Panc1 (cell line): ENCODE measurements at regions not wholly inside any gene's neighbourhood (a gene's known extent, or its start where the extent isn't known, plus 50 kb on each side); places are given as distances from the start of the nearest gene placed in this dataset.

Source experiments
- ATAC-seq: fragments of 200-7000 bp; cut with Tn5 transposase; 2 replicates; pipeline ENCODE4 v1.9.1; 2020; ENCODE audit warnings: mild to moderate bottlenecking, moderate library complexity
- BruUV-seq: library from RNA; stranded (reverse); fragments of 400-500 nt; replicated peaks from 2 replicates; lab custom pipeline; 2021; lab: Mats Ljungman, UMichigan
- CTCF ChIA-PET: fragments of 300-600 bp; sonication (Branson Sonifier 250); formaldehyde crosslinking; loops from one replicate; lab custom pipeline; 2022; ENCODE audit warnings: antibody characterized with exemption; lab: Charles Lee
- POLR2A ChIA-PET: fragments of 300-600 bp; sonication (Branson Sonifier 250); formaldehyde crosslinking; loops from one replicate; lab custom pipeline; 2022; ENCODE audit warnings: antibody characterized with exemption; lab: Charles Lee
- DNase-seq: peaks from one replicate; pipeline ENCODE4 v3.0.0-alpha.2; 2010; ENCODE audit warnings: low read depth, low spot score
- H3K27ac ChIP-seq: 2 replicates; pipeline ENCODE4 v1.5.1; 2011; ENCODE audit warnings: mild to moderate bottlenecking, low read length, inconsistent platforms
- H3K27me3 ChIP-seq: fragments of 200-500 bp; sonication (Bioruptor generic); 2 replicates; pipeline ENCODE4 v1.6.0; 2014; ENCODE audit warnings: low read length, inconsistent platforms; ENCODE audit not compliant: control insufficient read depth, insufficient read depth
- H3K36me3 ChIP-seq: fragments of 200-500 bp; sonication (Bioruptor generic); 2 replicates; pipeline ENCODE4 v1.5.1; 2014; ENCODE audit warnings: inconsistent platforms, mild to moderate bottlenecking, low read length, moderate library complexity; ENCODE audit not compliant: control insufficient read depth, insufficient read depth
- H3K4me1 ChIP-seq: 2 replicates; pipeline ENCODE4 v1.5.1; 2011; ENCODE audit warnings: inconsistent platforms, mild to moderate bottlenecking, low read length, moderate library complexity; ENCODE audit not compliant: control insufficient read depth, insufficient read depth
- H3K4me3 ChIP-seq, 2 experiments: 2 replicates each; pipeline ENCODE4 v1.5.1; 2011 to 2012; ENCODE audit warnings: low read depth in 2 of 2, low read length in 2 of 2, mild to moderate bottlenecking in 2 of 2, inconsistent platforms in 1 of 2, moderate library complexity in 1 of 2
- H3K9me3 ChIP-seq: fragments of 200-500 bp; sonication (Bioruptor generic); 2 replicates; pipeline ENCODE4 v1.5.1; 2014; ENCODE audit warnings: low read depth, mild to moderate bottlenecking, inconsistent platforms, low read length, moderate library complexity; ENCODE audit not compliant: control insufficient read depth, insufficient read depth
- CTCF ChIP-seq: fragments of 450-650 bp; IDR thresholded peaks from 2 replicates; pipeline ENCODE4 v1.5.1; 2017; ENCODE audit warnings: mild to moderate bottlenecking
- POLR2AphosphoS5 ChIP-seq: IDR thresholded peaks from 2 replicates; pipeline ENCODE4 v1.6.1; 2012; ENCODE audit warnings: mild to moderate bottlenecking, low read depth, low read length, moderate library complexity
- SIN3A ChIP-seq: IDR thresholded peaks from 2 replicates; pipeline ENCODE4 v1.6.1; 2012; ENCODE audit warnings: low read depth, mild to moderate bottlenecking, low read length, moderate library complexity, borderline replicate concordance; ENCODE audit not compliant: insufficient read depth
- TCF7L2 ChIP-seq: IDR thresholded peaks from 2 replicates; pipeline ENCODE4 v1.6.1; 2011; ENCODE audit warnings: mild to moderate bottlenecking, low read depth, low read length, inconsistent platforms
- in situ Hi-C: cut with HindIII; loops from 2 replicates; pipeline ENCODE4 v1.10.0; 2016; ENCODE audit warnings: low sequenced_read_pairs, low pct_unique_long_range_greater_than_20kb
- intact Hi-C: fragments of 100-400 bp; cut with micrococcal nuclease; formaldehyde crosslinking; loops from one replicate; pipeline ENCODE4 v1.10.0; 2022; ENCODE audit not compliant: unreplicated experiment
- TF ChIP-seq, protein P1 (sequence below), 2 experiments: IDR thresholded peaks; 2 replicates each; pipeline ENCODE4 v1.6.1; 2011 to 2012; ENCODE audit warnings: low read depth in 2 of 2, control low read depth in 1 of 2, low read length in 1 of 2, mild to moderate bottlenecking in 1 of 2, moderate library complexity in 1 of 2; ENCODE audit not compliant: insufficient read depth in 1 of 2

GRCh38 chr9:121587863-121588262, 63.6 kb upstream of the DAB2IP start:
- H3K9me3 ChIP-seq: no peaks in the 10 kb centered on the region
- POLR2A ChIA-PET: no interaction called here
- no peak for ATAC-seq
- no peak overlapping the region for H3K4me3 ChIP-seq
- no peaks in the 10 kb centered on the region for H3K4me1 ChIP-seq
- DNase-seq: no peak
- H3K27ac ChIP-seq: no peak overlapping the region
- CTCF ChIA-PET: no interaction called here
- intact Hi-C loops: no loop called here
- peaks cover 2% of the 10 kb centered on the region for H3K27me3 ChIP-seq
- BruUV-seq: no TSS peak
- no peaks in the 10 kb centered on the region for H3K36me3 ChIP-seq
- in situ Hi-C loops: no loop called here
- TF ChIP-seq TCF7L2 (no peak), CTCF (no peak), POLR2AphosphoS5 (no peak), SIN3A (no peak)
- TF ChIP-seq, protein P1, sequence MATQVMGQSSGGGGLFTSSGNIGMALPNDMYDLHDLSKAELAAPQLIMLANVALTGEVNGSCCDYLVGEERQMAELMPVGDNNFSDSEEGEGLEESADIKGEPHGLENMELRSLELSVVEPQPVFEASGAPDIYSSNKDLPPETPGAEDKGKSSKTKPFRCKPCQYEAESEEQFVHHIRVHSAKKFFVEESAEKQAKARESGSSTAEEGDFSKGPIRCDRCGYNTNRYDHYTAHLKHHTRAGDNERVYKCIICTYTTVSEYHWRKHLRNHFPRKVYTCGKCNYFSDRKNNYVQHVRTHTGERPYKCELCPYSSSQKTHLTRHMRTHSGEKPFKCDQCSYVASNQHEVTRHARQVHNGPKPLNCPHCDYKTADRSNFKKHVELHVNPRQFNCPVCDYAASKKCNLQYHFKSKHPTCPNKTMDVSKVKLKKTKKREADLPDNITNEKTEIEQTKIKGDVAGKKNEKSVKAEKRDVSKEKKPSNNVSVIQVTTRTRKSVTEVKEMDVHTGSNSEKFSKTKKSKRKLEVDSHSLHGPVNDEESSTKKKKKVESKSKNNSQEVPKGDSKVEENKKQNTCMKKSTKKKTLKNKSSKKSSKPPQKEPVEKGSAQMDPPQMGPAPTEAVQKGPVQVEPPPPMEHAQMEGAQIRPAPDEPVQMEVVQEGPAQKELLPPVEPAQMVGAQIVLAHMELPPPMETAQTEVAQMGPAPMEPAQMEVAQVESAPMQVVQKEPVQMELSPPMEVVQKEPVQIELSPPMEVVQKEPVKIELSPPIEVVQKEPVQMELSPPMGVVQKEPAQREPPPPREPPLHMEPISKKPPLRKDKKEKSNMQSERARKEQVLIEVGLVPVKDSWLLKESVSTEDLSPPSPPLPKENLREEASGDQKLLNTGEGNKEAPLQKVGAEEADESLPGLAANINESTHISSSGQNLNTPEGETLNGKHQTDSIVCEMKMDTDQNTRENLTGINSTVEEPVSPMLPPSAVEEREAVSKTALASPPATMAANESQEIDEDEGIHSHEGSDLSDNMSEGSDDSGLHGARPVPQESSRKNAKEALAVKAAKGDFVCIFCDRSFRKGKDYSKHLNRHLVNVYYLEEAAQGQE (IDR thresholded peaks at IDR 0.05; ENCODE audit: insufficient read depth in 1 of 2, low read depth in 2 of 2, low read length in 1 of 2): no peak

GRCh38 chr9:121589986-121590385, 61.4 kb upstream of the DAB2IP start:
- TF ChIP-seq, protein P1 (IDR thresholded peaks at IDR 0.05; ENCODE audit: insufficient read depth in 1 of 2, low read depth in 2 of 2, low read length in 1 of 2): no peak
- TF ChIP-seq POLR2AphosphoS5 (no peak), SIN3A (no peak), TCF7L2 (no peak), CTCF (no peak)
- in situ Hi-C loops: no loop called here
- CTCF ChIA-PET: interaction anchor here (0.7 kb wide), 1 partner anchor 9 kb away, joined by 5 read pairs; no protein-coding TSS in a partner anchor

More at GRCh38 chr9:121589986-121590385, 61.4 kb upstream of the DAB2IP start:
- ATAC-seq (no peak), DNase-seq (no peak)
- Histone ChIP-seq H3K4me1 (no peaks in the 10 kb centered on the region), H3K4me3 (no peak overlapping the region), H3K9me3 (no peaks in the 10 kb centered on the region), H3K36me3 (no peaks in the 10 kb centered on the region), H3K27me3 (no peaks in the 10 kb centered on the region; the same call in 1 of the 2 replicates), H3K27ac (no peak overlapping the region)
- POLR2A ChIA-PET: no interaction called here
- BruUV-seq: no TSS peak
- intact Hi-C loops: no loop called here
